ENCODE measurements at regions not wholly inside any gene's neighbourhood (a gene's known extent, or its start where the extent isn't known, plus 50 kb on each side); places are given as distances from the start of the nearest gene placed in this dataset.

DNA sequence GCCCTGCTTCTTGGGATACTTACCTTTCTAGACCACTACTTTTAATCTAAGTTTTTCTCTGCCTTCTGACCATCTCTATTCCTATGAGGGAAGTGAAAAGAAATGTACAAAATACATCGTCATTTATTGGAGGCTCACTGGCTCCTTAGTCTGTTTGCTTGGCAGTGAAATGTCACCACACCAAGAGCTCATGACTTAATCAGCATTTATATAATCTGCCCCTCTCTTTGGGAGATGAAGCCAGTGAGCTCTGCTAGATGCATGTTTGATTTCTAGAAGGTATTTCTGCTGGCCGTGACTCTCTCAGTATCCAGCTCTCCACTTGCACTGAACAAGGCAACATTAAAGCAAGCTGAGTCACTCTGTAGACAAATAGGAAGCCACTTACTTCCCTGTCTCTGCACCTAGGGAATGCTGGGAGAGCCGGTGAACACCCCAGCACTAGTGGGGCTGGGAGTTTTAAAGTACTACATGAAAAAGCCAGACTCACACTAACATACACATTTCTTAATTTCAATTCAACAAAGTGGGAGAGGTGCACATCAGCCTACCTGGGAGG, 79.1 kb downstream of the MID1IP1 start:
- H4K8ac ChIP-seq (ENCODE audit: low read depth in 2 of 2, low read length in 2 of 2): peak overlapping the region; percentile 61 to 69
- peak overlapping the region; percentile 58; the same call in 1 of the 2 replicates for H4K91ac ChIP-seq (ENCODE audit: insufficient read depth, low read depth, low read length)
- no peaks in the 10 kb centered on the region for H3K36me3 ChIP-seq (ENCODE audit: control insufficient read depth, insufficient read depth, low read length)
- H2AK5ac ChIP-seq (ENCODE audit: low read depth, low read length): peak overlapping the region; percentile 20; the same call in 1 of the 2 replicates
- H3K4me1 ChIP-seq (ENCODE audit: control insufficient read depth, insufficient read depth, low read length): no peaks in the 10 kb centered on the region
- intact Hi-C loops (cut with micrococcal nuclease): loop anchor here (5.0 kb wide), 1 partner anchor 63 kb away; no protein-coding TSS in a partner anchor
- no peaks in the 10 kb centered on the region for H3K9me3 ChIP-seq (ENCODE audit: control insufficient read depth, insufficient read depth, low read length)
- H3K56ac ChIP-seq (ENCODE audit: extremely low read depth, insufficient read depth, low read length): no peak overlapping the region
- no peaks in the 10 kb centered on the region for H4K20me1 ChIP-seq (ENCODE audit: insufficient read depth, low read length)
- H2AFZ ChIP-seq (replicated peaks; ENCODE audit: low read length, poor library complexity): no peak overlapping the region
- no peak overlapping the region for H3K4me2 ChIP-seq (ENCODE audit: low read depth, low read length)
- H3K23ac ChIP-seq (ENCODE audit: low read depth, low read length): no peak overlapping the region
- H2BK5ac ChIP-seq (ENCODE audit: low read depth, low read length, poor library complexity, severe bottlenecking): peak overlapping the region; percentile 59
- ChIA-PET CTCF (interaction anchor here (0.6 kb wide), 1 partner anchor 70 kb away, joined by 5 read pairs; no protein-coding TSS in a partner anchor), POLR2A (ENCODE audit: unreplicated experiment) (no interaction called here)
- in situ Hi-C loops (cut with MboI; ENCODE audit: low sequenced_read_pairs): no loop called here
- H3K27me3 ChIP-seq (ENCODE audit: control insufficient read depth, insufficient read depth, low read length): peaks cover 1% of the 10 kb centered on the region; the same call in 1 of the 2 replicates
- H4K5ac ChIP-seq (ENCODE audit: low read depth, low read length): peak overlapping the region; percentile 52; the same call in 1 of the 2 replicates
- H3K9ac ChIP-seq (ENCODE audit: low read depth, low read length): no peak overlapping the region
- H3K9me1 ChIP-seq (ENCODE audit: insufficient read depth, low read length): no peaks in the 10 kb centered on the region; the same call in 1 of the 2 replicates
- no CpG with 5 or more reads among the region's 3 CpGs for WGBS, 2 experiments (ENCODE audit: extremely low coverage in 2 of 2, insufficient read length in 1 of 2)
- no TSS peak for BruUV-seq (replicated peaks)
- dilution Hi-C loops (cut with HindIII; ENCODE audit: low sequenced_read_pairs, unreplicated experiment): no loop called here
- H3K4me3 ChIP-seq (ENCODE audit: insufficient read depth, low read depth, low read length): no peak overlapping the region
- H3K4ac ChIP-seq (ENCODE audit: low read depth, low read length): 0 out of 2 replicates have a peak overlapping the region, but pooled peaks have one; percentile 22
- peak overlapping the region; percentile 38 for H2AK9ac ChIP-seq (replicated peaks; ENCODE audit: low read depth, low read length, poor library complexity)
- H3K14ac ChIP-seq (replicated peaks; ENCODE audit: low read depth, low read length): 0 out of 2 replicates have a peak overlapping the region, but pooled peaks have one; percentile 37
- DNase-seq (peak; percentile 56), ATAC-seq (ENCODE audit: low read depth) (peak; percentile 89)
- peak overlapping the region; percentile 77; the same call in 1 of the 2 replicates for H3K18ac ChIP-seq (ENCODE audit: low read depth, low read length)
- no peaks in the 10 kb centered on the region; a peak in 1 of 4 replicates for H3K79me1 ChIP-seq (ENCODE audit: low read depth in 1 of 2, low read length in 2 of 2)
- H2BK20ac ChIP-seq (ENCODE audit: low read depth, low read length): peak overlapping the region; percentile 33; the same call in 1 of the 2 replicates
- TF ChIP-seq, protein P1, sequence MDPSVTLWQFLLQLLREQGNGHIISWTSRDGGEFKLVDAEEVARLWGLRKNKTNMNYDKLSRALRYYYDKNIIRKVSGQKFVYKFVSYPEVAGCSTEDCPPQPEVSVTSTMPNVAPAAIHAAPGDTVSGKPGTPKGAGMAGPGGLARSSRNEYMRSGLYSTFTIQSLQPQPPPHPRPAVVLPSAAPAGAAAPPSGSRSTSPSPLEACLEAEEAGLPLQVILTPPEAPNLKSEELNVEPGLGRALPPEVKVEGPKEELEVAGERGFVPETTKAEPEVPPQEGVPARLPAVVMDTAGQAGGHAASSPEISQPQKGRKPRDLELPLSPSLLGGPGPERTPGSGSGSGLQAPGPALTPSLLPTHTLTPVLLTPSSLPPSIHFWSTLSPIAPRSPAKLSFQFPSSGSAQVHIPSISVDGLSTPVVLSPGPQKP (IDR thresholded peaks at IDR 0.05; ENCODE audit: borderline replicate concordance, low read depth, low read length): no peak
- no peak for TF ChIP-seq MXI1 (IDR thresholded peaks at IDR 0.05; ENCODE audit: borderline replicate concordance, low read depth, low read length)
- TF ChIP-seq RFX5 (IDR thresholded peaks at IDR 0.05; ENCODE audit: low read depth, low read length): no peak
- TF ChIP-seq MAZ (IDR thresholded peaks at IDR 0.05; ENCODE audit: borderline replicate concordance, low read depth, low read length): no peak
- no peak for TF ChIP-seq RAD21 (IDR thresholded peaks at IDR 0.05; ENCODE audit: low read length)
- TF ChIP-seq CEBPB (IDR thresholded peaks at IDR 0.05; ENCODE audit: low read depth, low read length): no peak
- TF ChIP-seq CHD1 (IDR thresholded peaks at IDR 0.05; ENCODE audit: low read depth, low read length): no peak
- no peak for TF ChIP-seq NFE2L2 (IDR thresholded peaks at IDR 0.05; ENCODE audit: low read depth, low read length)
- H2BK120ac ChIP-seq (ENCODE audit: low read depth, low read length): peak overlapping the region; percentile 30; the same call in 1 of the 2 replicates
- peak overlapping the region; percentile 23; the same call in 1 of the 3 replicates for H2BK15ac ChIP-seq (ENCODE audit: low read depth, low read length)
- no peak overlapping the region for H3K27ac ChIP-seq (ENCODE audit: insufficient read depth, low read length)

Data from IMR-90 (cell line).